AG09309 (cell line): ENCODE measurements at regions not wholly inside any gene's neighbourhood (a gene's known extent, or its start where the extent isn't known, plus 50 kb on each side); places are given as distances from the start of the nearest gene placed in this dataset.

Experiments
- DNase-seq: peaks from one replicate; pipeline ENCODE4 v3.0.0-alpha.2; 2010; ENCODE audit warnings: low read depth
- H3K4me3 ChIP-seq: 2 replicates; pipeline ENCODE4 v1.5.1; 2011; ENCODE audit warnings: mild to moderate bottlenecking, low read depth, low read length, moderate library complexity; ENCODE audit not compliant: control insufficient read depth
- TF ChIP-seq, protein P1 (sequence below): IDR thresholded peaks from 2 replicates; pipeline ENCODE4 v1.5.1; 2011; ENCODE audit warnings: mild to moderate bottlenecking, low read depth, low read length, inconsistent platforms; ENCODE audit not compliant: insufficient read depth, control insufficient read depth; ENCODE audit errors: missing control alignments

DNA sequence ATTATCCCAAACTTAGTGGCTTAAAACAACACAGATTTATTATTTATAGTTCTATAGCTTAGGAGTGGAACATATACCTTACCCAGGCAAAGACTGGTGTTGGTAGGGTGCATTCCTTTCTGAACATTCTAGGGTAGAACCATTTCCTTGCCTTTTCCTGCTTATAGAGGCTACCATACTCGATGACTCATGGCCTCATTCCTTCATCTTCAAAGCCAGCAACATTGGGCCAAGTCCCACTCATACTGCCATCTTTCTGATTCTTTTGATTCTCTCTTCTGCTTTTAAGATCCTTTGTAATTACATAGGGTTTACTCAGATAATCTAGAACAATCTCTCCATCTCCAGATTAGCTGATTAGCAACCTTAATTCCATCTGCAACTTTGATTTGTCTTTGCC, 452.7 kb upstream of the KLF4 start:
- TF ChIP-seq, protein P1, sequence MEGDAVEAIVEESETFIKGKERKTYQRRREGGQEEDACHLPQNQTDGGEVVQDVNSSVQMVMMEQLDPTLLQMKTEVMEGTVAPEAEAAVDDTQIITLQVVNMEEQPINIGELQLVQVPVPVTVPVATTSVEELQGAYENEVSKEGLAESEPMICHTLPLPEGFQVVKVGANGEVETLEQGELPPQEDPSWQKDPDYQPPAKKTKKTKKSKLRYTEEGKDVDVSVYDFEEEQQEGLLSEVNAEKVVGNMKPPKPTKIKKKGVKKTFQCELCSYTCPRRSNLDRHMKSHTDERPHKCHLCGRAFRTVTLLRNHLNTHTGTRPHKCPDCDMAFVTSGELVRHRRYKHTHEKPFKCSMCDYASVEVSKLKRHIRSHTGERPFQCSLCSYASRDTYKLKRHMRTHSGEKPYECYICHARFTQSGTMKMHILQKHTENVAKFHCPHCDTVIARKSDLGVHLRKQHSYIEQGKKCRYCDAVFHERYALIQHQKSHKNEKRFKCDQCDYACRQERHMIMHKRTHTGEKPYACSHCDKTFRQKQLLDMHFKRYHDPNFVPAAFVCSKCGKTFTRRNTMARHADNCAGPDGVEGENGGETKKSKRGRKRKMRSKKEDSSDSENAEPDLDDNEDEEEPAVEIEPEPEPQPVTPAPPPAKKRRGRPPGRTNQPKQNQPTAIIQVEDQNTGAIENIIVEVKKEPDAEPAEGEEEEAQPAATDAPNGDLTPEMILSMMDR, result no peak
- DNase-seq, result no peak
- no peak overlapping the region for H3K4me3 ChIP-seq

GRCh38 chr9:107940616-107941595, 451.3 kb upstream of the KLF4 start:
- TF ChIP-seq, protein P1, result no peak
- H3K4me3 ChIP-seq, result no peak overlapping the region
- DNase-seq, result no peak

GRCh38 chr9:107938801-107939386, 449.3 kb upstream of the KLF4 start:
- H3K4me3 ChIP-seq, result no peak overlapping the region
- no peak for DNase-seq
- TF ChIP-seq, protein P1, result no peak

DNA sequence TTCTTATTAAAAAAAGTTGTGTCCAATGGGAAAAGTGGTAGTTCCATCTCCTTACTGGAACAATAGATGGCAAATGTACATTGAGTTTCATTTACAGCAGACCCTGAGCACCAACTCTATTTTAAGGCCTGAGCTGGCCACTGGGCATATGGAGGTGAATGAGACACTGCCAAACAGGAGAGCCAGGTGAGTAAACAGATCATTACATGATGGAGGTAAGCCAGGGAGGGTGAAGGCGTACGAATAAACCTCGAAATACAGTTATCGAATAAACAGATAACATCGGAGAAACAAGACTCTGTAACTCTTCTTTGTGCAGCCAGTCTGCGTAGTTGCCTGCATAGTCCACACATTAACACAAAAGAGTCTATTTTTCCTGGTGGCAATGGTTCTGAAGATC, 446.4 kb upstream of the KLF4 start:
- TF ChIP-seq, protein P1, result no peak
- H3K4me3 ChIP-seq, result no peak overlapping the region
- DNase-seq, result no peak

GRCh38 chr9:107933516-107933915, 443.9 kb upstream of the KLF4 start:
- no peak overlapping the region for H3K4me3 ChIP-seq
- no peak for DNase-seq
- TF ChIP-seq, protein P1, result no peak

DNA sequence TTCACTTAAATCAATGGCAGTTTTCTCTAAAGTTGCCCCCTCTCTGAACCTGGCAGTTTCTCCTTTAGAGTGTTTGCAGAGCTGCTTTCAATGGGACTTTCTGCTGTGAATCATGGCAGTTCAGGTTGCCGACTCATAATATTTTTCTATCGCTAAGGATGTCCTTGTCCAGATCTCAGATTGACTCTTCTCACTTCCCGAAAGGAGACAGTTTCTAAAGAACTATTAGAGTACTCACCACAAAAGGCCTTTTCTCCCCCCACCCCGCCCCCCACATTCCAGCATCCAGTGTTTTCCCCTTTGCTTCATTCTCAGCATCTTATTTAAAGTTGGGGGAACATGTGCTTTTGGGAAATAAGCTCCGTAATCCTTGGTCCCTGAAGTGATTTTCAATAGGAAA, 443.5 kb upstream of the KLF4 start:
- TF ChIP-seq, protein P1, result no peak

More for the DNA sequence above, 443.5 kb upstream of the KLF4 start:
- no peak overlapping the region for H3K4me3 ChIP-seq
- no peak for DNase-seq
